ENCODE measurements at regions not wholly inside any gene's neighbourhood (a gene's known extent, or its start where the extent isn't known, plus 50 kb on each side); places are given as distances from the start of the nearest gene placed in this dataset.

- Mint-ChIP-seq H3K27ac (no peak overlapping the region), H3K27me3 (ENCODE audit: insufficient read depth) (no peaks in the 10 kb centered on the region)
Observed at GRCh38 chr6:97917369-97917768, 634.4 kb upstream of the MMS22L start.

GRCh38 chr6:97919046-97919445 is 636.0 kb upstream of the MMS22L start:
- DNase-seq, result no peak
- H3K36me3 Mint-ChIP-seq (ENCODE audit: low read depth), result no peaks in the 10 kb centered on the region
- peaks cover 15% of the 10 kb centered on the region for H3K9me3 Mint-ChIP-seq
- no peak for TF ChIP-seq CTCF (IDR thresholded peaks at IDR 0.05)
- H3K27ac Mint-ChIP-seq, result no peak overlapping the region
- no peaks in the 10 kb centered on the region for H3K4me1 Mint-ChIP-seq (ENCODE audit: low read depth)
- H3K27me3 Mint-ChIP-seq (ENCODE audit: insufficient read depth), result no peaks in the 10 kb centered on the region
- H3K4me3 Mint-ChIP-seq, result no peak overlapping the region

More at GRCh38 chr6:97917369-97917768, 634.4 kb upstream of the MMS22L start:
- no peaks in the 10 kb centered on the region for H3K4me1 Mint-ChIP-seq (ENCODE audit: low read depth)
- DNase-seq, result no peak
- H3K4me3 Mint-ChIP-seq, result no peak overlapping the region
- peaks cover 14% of the 10 kb centered on the region for H3K9me3 Mint-ChIP-seq
- H3K36me3 Mint-ChIP-seq (ENCODE audit: low read depth), result no peaks in the 10 kb centered on the region
- no peak for TF ChIP-seq CTCF (IDR thresholded peaks at IDR 0.05)

- H3K27me3 Mint-ChIP-seq (ENCODE audit: insufficient read depth), result no peaks in the 10 kb centered on the region
- no peak overlapping the region for H3K27ac Mint-ChIP-seq
Observed at GRCh38 chr6:97919631-97920030, 636.6 kb upstream of the MMS22L start.

GRCh38 chr6:97923249-97923648 is 640.2 kb upstream of the MMS22L start:
- TF ChIP-seq CTCF (IDR thresholded peaks at IDR 0.05), result no peak
- Mint-ChIP-seq H3K4me3 (no peak overlapping the region), H3K4me1 (ENCODE audit: low read depth) (no peaks in the 10 kb centered on the region), H3K9me3 (peaks cover 9% of the 10 kb centered on the region), H3K27me3 (ENCODE audit: insufficient read depth) (no peaks in the 10 kb centered on the region), H3K27ac (no peak overlapping the region), H3K36me3 (ENCODE audit: low read depth) (no peaks in the 10 kb centered on the region)
- no peak for DNase-seq

More at GRCh38 chr6:97919631-97920030, 636.6 kb upstream of the MMS22L start:
- DNase-seq, result no peak
- TF ChIP-seq CTCF (IDR thresholded peaks at IDR 0.05), result no peak
- Mint-ChIP-seq H3K4me3 (no peak overlapping the region), H3K4me1 (ENCODE audit: low read depth) (no peaks in the 10 kb centered on the region), H3K36me3 (ENCODE audit: low read depth) (no peaks in the 10 kb centered on the region), H3K9me3 (peaks cover 17% of the 10 kb centered on the region)

GRCh38 chr6:97925504-97925903 is 642.5 kb upstream of the MMS22L start:
- no peaks in the 10 kb centered on the region; the same call in 1 of the 2 replicates for H3K27me3 Mint-ChIP-seq (ENCODE audit: insufficient read depth)
- H3K4me3 Mint-ChIP-seq, result no peak overlapping the region
- TF ChIP-seq CTCF (IDR thresholded peaks at IDR 0.05), result no peak
- H3K4me1 Mint-ChIP-seq (ENCODE audit: low read depth), result no peaks in the 10 kb centered on the region
- no peak overlapping the region for H3K27ac Mint-ChIP-seq
- DNase-seq, result no peak
- peaks cover 4% of the 10 kb centered on the region; the same call in 1 of the 2 replicates for H3K36me3 Mint-ChIP-seq (ENCODE audit: low read depth)
- peaks cover 7% of the 10 kb centered on the region; the same call in 1 of the 2 replicates for H3K9me3 Mint-ChIP-seq
